ENCODE measurements at regions not wholly inside any gene's neighbourhood (a gene's known extent, or its start where the extent isn't known, plus 50 kb on each side); places are given as distances from the start of the nearest gene placed in this dataset.

- peaks cover 18% of the 10 kb centered on the region for H3K4me1 ChIP-seq (ENCODE audit: insufficient read depth)
- no peaks in the 10 kb centered on the region for H3K79me2 ChIP-seq (replicated peaks; ENCODE audit: insufficient read depth)
- H3K9me2 ChIP-seq (ENCODE audit: insufficient read depth): no peaks in the 10 kb centered on the region
- Mint-ChIP-seq H3K4me1 (peaks cover 23% of the 10 kb centered on the region), H3K27me3 (ENCODE audit: insufficient read depth, low read depth, poor library complexity) (peaks cover 6% of the 10 kb centered on the region), H3K9me3 (no peaks in the 10 kb centered on the region; the same call in 2 of the 3 replicates), H3K4me3 (no peak overlapping the region), H3K27ac (no peak overlapping the region), H3K36me3 (ENCODE audit: low read depth) (no peaks in the 10 kb centered on the region)
- no peak for ATAC-seq
- no peak overlapping the region for H3K27ac ChIP-seq (ENCODE audit: low read depth)
- no peak overlapping the region for H3K4me2 ChIP-seq
- no peak for TF ChIP-seq ZNF331 (CRISPR knock-in tag; IDR thresholded peaks at IDR 0.05; ENCODE audit: low read depth)
- no peak for DNase-seq (ENCODE audit: low spot score)
- H3K4me3 ChIP-seq: no peak overlapping the region
- H3K27me3 ChIP-seq (ENCODE audit: insufficient read depth): no peaks in the 10 kb centered on the region
- H3K36me3 ChIP-seq (ENCODE audit: insufficient read depth): no peaks in the 10 kb centered on the region
- no peaks in the 10 kb centered on the region for H4K20me1 ChIP-seq (replicated peaks; ENCODE audit: insufficient read depth)
- no peaks in the 10 kb centered on the region for H3F3A ChIP-seq (replicated peaks; ENCODE audit: low read depth)
- H2AFZ ChIP-seq: peak overlapping the region; percentile 79; the same call in 1 of the 2 replicates
These were observed 65.3 kb upstream of the WAC start for GRCh38 chr10:28467615-28468014.

- peak; percentile 58; the same call in 2 of the 3 replicates for ATAC-seq
- TF ChIP-seq JUNB (IDR thresholded peaks at IDR 0.05; ENCODE audit: unreplicated experiment) (no peak), REST (IDR thresholded peaks at IDR 0.05; ENCODE audit: unreplicated experiment) (no peak), POLR2AphosphoS5 (IDR thresholded peaks at IDR 0.05; ENCODE audit: low read depth) (no peak), STAT1 (IDR thresholded peaks at IDR 0.05; ENCODE audit: unreplicated experiment) (no peak), CREB1 (CRISPR knock-in tag; IDR thresholded peaks at IDR 0.05; ENCODE audit: low read depth) (no peak), CTCF (conservative IDR thresholded peaks at IDR 0.05; ENCODE audit: low read depth in 2 of 2) (no peak), ZNF114 (CRISPR knock-in tag; IDR thresholded peaks at IDR 0.05) (no peak), EZH2 (IDR thresholded peaks at IDR 0.05; ENCODE audit: low read depth, unreplicated experiment) (no peak), ETS1 (IDR thresholded peaks at IDR 0.05) (no peak)
These were observed 64.0 kb upstream of the WAC start for GRCh38 chr10:28468707-28469483.

More at GRCh38 chr10:28468707-28469483, 64.0 kb upstream of the WAC start:
- Histone ChIP-seq H3K27ac (ENCODE audit: low read depth) (no peak overlapping the region), H3K4me1 (ENCODE audit: insufficient read depth) (peaks cover 18% of the 10 kb centered on the region), H3K27me3 (ENCODE audit: insufficient read depth) (no peaks in the 10 kb centered on the region), H3F3A (replicated peaks; ENCODE audit: low read depth) (no peaks in the 10 kb centered on the region), H3K4me2 (no peak overlapping the region), H3K4me3 (no peak overlapping the region), H4K20me1 (replicated peaks; ENCODE audit: insufficient read depth) (no peaks in the 10 kb centered on the region), H2AFZ (peak overlapping the region; percentile 72), H3K36me3 (ENCODE audit: insufficient read depth) (no peaks in the 10 kb centered on the region), H3K9me2 (ENCODE audit: insufficient read depth) (no peaks in the 10 kb centered on the region), H3K79me2 (replicated peaks; ENCODE audit: insufficient read depth) (no peaks in the 10 kb centered on the region)
- H3K36me3 Mint-ChIP-seq (ENCODE audit: low read depth): no peaks in the 10 kb centered on the region; the same call in 2 of the 3 replicates
- DNase-seq (ENCODE audit: low spot score): no peak
- H3K4me3 Mint-ChIP-seq: no peak overlapping the region
- no peaks in the 10 kb centered on the region; the same call in 1 of the 3 replicates for H3K9me3 Mint-ChIP-seq
- H3K27ac Mint-ChIP-seq: no peak overlapping the region
- peaks cover 6% of the 10 kb centered on the region for H3K27me3 Mint-ChIP-seq (ENCODE audit: insufficient read depth, low read depth, poor library complexity)
- H3K4me1 Mint-ChIP-seq: peaks cover 23% of the 10 kb centered on the region
